ENCODE measurements at regions not wholly inside any gene's neighbourhood (a gene's known extent, or its start where the extent isn't known, plus 50 kb on each side); places are given as distances from the start of the nearest gene placed in this dataset.

DNA sequence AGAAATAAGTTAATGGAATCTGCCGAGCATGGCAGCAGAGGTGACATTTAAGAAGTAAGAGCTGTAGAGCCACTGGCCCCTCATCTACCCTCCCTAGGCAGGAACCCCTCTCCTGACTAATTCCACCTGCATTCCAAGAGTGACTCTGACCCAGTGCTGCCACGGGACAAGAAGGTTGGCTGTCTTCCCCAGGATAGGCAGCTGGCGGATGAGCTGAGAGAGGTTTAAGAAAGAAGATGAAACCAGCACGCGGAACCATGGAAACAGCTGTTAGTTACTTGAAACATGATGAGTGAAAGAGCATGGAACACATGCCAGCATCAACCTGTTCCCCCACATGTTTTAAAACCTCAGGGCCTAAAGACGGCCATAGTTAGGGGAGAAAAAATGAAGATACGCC lies 74.1 kb downstream of the RND3 start:
- TF ChIP-seq CTCF (IDR thresholded peaks at IDR 0.05) = no peak
- TF ChIP-seq EP300 (IDR thresholded peaks at IDR 0.05) = no peak
